GM21786 (cell line): ENCODE measurements at regions not wholly inside any gene's neighbourhood (a gene's known extent, or its start where the extent isn't known, plus 50 kb on each side); places are given as distances from the start of the nearest gene placed in this dataset.
A peak's percentile ranks its signal among the peaks of the same experiment; 100 is the strongest.

Experiments
- ATAC-seq: cut with Tn5 transposase; IDR thresholded peaks from one replicate; pipeline ENCODE4 v1.9.1; 2021; ENCODE audit not compliant: unreplicated experiment

- no peak for ATAC-seq
Measured at GRCh38 chr13:33616130-33616529, 201.8 kb upstream of the RFC3 start.

DNA sequence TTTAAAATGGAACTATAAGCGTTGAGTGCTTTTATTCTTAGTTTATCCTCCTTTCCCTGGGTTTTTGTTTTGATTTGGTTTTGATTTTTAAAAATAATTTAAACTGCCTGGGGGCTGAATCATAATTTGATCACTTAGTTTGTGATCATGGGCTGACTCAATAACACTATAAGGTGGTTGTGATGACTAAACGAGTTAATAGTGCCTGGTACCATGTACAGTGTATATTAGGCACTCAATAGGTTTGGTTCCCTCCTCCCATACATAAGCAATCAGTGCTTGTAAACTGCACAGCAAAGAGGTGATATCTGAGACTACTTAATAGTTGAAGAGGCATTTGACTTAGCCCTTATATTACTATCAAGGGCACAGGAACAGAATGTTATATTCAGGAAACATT, 200.9 kb upstream of the RFC3 start:
- no peak for ATAC-seq

- no peak for ATAC-seq
Measured at GRCh38 chr13:33624253-33624652, 193.7 kb upstream of the RFC3 start.

- ATAC-seq: no peak
Measured at GRCh38 chr13:33624740-33625139, 193.2 kb upstream of the RFC3 start.

GRCh38 chr13:33626407-33626806, 191.5 kb upstream of the RFC3 start:
- no peak for ATAC-seq

DNA sequence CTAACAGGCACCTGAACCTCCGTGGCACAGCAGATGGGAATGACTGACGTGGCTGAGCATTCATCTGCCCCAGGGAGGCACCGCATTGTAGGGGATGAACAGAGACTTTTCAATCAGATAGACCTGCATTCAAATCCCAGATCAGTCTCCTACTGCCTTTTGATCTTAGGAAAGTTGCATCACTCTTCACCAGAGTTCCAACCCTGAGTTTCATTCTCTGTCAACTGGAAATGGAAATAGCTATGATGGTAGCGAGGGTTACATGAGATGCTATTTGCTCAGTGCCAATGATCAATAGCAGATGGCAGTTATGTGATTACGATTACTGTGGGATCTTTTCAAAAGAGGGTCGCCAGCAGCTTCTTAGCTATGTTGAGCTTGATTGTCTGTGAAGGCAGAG, 189.3 kb upstream of the RFC3 start:
- no peak for ATAC-seq

GRCh38 chr13:33629605-33630360, 188.2 kb upstream of the RFC3 start:
- no peak for ATAC-seq

GRCh38 chr13:33633701-33634545, 184.0 kb upstream of the RFC3 start:
- ATAC-seq: no peak

- no peak for ATAC-seq
Measured at GRCh38 chr13:33634546-33634982, 183.4 kb upstream of the RFC3 start.

GRCh38 chr13:33636243-33636642, 181.7 kb upstream of the RFC3 start:
- ATAC-seq: no peak

DNA sequence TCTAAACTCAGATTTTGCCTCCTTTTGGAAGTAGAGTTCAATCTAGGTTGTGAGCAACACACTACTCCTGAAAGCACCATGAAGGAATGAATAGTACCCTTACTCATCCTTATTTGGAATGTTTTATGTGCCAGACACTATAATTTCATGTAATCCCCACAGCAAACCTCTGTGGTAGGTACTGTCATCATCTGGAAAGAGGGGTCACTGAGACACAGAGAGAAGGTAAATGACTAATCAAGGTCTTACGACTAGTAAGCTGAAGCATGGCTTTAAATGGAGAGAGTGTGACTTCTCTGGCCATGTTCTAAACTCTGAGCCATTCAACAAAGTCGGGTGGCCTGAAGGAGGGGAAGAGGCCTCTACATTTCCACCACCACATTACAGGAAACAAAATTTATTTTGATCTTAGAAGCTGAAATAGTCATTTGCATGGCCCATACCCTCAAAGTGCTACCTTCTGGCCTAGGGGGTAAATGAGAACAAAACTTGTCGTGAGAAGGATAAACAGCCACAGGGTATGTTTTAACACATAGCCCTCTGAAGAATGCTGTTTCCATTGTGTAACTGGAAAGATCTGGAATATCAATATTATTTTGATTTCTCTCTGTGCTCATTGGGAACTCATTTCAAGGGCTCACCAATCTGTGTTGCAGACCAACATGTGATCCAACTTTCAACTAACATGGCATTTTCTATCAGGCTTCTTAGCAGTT, 180.8 kb upstream of the RFC3 start:
- no peak for ATAC-seq

- no peak for ATAC-seq
Measured at GRCh38 chr13:33637978-33638743, 179.8 kb upstream of the RFC3 start.

DNA sequence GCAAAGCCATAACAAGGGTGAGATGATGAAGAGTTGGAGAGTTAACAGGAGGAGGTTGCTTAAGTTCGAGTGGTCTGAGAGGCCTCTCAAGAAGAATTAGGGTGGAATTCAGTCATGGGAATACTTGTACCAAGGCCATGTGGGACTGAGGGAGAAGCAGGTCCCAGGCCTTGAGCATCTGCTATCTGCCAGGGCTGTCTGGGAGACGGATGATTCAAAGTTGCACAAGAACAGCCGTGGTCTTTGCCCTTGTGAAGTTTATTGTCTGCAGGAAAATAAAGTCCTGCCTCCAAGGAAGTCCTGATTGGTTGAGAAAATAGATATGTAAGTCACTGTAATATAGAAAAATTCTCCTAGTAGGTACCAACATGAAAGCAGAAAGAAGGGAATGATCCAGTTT, 178.8 kb upstream of the RFC3 start:
- ATAC-seq: no peak

DNA sequence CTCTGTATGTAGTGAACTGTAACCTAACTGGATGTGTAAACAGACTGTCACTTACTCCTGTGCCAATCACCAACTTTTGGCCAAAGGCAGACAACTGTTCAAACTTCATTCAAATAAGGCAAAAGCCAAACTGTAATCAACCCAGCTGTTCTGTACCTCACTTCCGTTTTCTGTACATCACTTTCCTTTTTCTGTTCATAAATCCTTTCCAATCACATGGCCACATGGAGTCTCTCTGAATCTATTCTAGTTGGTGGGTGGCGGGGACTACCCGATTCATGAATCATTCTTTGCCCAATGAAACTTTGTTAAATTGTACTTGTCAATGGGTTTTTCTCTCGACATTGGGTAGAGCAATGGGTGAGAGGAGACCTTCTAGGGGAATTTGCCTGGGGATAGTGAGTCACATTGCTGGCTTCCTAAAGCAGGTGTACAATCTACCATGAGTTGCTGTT, 178.3 kb upstream of the RFC3 start:
- peak; percentile 71 for ATAC-seq

- no peak for ATAC-seq
Measured at GRCh38 chr13:33640832-33641231, 177.1 kb upstream of the RFC3 start.

DNA sequence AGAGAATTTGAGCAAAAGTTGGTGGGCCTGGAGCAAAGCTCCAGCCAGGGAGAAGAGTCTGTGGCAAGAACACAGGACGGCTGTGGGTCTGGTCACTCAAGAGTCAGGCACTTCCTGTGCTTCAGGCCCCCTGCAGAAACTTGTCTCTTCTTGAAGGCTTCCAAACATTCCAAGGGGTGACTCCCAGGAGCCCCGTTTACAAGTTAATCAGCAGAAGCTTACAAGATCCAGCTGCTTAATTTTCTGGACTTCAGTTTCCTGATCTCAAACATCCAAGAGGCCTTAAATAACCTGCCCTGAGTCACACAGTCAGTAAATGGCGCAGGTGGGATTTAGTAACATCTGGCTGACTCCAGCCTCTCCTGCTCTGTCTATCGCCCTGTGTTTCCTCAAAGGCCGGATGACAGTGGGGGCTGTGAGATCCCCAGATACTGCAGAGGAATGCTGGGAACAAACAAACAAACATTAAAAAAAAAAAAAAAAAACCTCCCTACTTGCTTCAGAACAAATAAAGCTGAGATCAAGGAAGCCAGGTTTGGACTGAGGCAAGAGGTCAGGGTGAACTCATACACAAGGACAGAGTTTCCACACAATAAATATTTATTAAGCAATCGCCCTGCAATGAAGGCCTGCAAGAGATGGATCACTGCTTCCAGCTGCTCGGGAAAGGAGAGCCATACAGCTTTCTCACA, 175.4 kb upstream of the RFC3 start:
- ATAC-seq: no peak

DNA sequence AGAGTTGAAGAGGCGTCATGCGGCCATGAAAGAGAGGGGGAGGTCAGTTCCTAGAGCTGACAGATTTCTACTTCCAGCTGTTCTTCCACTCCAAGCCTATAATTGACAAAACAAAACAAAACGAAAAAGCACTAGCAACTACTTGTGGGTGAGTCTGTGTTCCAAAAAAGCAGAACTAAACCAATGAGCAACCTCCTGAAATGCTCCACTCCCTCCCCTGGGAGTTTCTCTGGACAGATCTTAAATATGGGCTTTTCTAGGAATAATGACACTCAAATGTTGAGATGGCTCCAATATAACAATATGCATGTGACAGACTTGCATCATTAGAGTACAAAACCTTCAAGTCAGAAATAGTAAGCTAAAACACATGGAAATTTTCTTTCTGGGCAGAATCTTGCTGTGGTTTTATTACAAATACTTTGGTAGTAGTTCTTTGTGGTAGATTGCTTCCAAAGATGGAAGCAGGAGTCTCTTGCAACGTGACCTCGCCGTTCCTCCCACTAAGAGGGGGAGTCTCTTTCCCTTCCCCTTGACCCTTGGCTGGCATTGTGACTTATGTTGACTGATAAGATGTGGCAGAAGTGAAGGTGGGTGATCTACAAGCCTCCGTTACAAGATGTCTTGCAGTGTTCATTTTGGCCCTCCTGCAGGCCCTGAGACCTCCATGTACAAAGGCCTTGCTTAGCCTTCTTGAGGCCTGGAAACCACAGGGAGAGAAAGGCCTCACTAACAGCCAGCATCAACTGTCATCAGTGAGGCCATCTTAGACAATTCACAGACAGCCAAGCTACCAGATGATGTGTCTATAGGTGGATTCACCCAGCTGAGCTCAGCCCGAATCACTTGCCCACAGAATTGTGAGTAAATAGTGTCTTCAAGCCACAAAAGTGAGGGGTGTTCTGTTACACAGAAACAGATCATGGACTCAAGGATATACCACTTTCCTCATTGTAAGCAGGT, 173.1 kb upstream of the RFC3 start:
- no peak for ATAC-seq

DNA sequence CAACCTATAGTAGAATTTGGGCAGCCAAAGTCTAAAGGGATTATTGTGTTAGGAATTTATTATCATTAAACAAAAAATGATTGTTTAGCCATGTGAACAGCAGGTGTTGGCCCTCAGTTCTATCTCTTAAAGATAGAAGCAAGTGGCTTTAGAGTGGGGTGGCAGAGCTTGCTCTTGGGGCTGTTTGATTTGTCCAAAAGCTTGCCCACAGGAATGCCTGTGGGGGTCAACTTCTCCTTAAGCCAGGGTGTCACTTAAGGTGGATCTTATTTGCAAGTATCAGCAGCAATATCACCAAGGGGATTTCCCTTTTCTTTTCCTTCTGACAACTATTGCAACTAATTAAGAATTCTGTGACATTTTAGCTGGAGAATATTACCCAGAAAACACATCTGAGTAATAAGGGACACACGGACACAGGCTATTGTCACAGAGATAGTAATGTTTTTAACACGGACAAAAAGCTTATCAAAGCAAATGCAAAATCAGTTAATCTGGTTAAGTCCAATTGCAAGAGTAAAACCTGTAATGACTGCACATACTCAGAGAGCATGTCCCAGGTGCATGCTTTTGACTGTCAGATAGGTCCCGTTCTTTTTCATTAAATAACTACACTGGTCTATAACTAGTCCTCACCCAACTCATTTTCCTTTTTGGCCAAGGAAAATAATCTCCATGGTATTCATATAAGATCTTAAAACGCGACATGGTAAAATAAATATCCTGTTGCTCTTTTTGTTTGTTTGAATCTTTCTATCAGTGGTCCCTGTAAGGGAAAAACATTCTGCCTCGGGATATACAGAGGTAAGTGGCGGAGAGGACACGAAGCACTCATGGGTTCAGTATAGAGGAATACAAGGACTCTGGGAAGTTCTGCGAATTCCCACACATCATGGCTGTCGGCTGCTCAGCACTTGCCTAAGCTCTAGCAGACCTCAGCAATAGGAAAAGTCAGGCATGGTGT, 172.1 kb upstream of the RFC3 start:
- no peak for ATAC-seq
